Fibroblast of mammary gland (primary cell): ENCODE measurements at regions not wholly inside any gene's neighbourhood (a gene's known extent, or its start where the extent isn't known, plus 50 kb on each side); places are given as distances from the start of the nearest gene placed in this dataset.

Experiments used
- DNase-seq: peaks from one replicate; pipeline ENCODE4 v3.0.0-alpha.2; 2010; ENCODE audit warnings: low read depth
- H3K4me3 ChIP-seq: 2 replicates; pipeline ENCODE4 v1.5.1; 2011; ENCODE audit warnings: low read depth, mild to moderate bottlenecking, low read length, moderate library complexity; ENCODE audit not compliant: control insufficient read depth
- TF ChIP-seq, protein P1 (sequence below): conservative IDR thresholded peaks from 2 replicates; pipeline ENCODE4 v1.5.1; 2011; ENCODE audit warnings: low read depth, low read length, inconsistent platforms; ENCODE audit not compliant: control insufficient read depth, insufficient read depth

DNA sequence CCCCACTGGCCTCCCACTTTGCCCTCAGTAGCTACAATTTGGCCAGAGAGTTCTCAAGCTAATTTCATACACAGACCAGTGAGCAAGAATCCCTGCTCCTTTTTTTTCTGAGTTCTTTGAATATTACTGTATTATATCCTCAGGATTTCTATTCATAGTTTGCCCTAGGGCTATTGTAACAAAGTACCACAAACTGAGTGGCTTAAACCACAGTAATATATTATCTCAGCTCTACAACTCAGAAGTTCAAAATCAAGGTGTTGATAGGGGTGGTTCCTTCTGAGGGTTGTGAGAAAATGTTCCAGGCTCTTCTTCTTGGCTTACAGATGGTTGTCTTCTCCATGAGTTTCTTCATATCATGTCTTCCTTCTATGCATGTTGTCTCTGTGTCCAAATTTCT lies 289.4 kb upstream of the ESRRG start:
- TF ChIP-seq, protein P1, sequence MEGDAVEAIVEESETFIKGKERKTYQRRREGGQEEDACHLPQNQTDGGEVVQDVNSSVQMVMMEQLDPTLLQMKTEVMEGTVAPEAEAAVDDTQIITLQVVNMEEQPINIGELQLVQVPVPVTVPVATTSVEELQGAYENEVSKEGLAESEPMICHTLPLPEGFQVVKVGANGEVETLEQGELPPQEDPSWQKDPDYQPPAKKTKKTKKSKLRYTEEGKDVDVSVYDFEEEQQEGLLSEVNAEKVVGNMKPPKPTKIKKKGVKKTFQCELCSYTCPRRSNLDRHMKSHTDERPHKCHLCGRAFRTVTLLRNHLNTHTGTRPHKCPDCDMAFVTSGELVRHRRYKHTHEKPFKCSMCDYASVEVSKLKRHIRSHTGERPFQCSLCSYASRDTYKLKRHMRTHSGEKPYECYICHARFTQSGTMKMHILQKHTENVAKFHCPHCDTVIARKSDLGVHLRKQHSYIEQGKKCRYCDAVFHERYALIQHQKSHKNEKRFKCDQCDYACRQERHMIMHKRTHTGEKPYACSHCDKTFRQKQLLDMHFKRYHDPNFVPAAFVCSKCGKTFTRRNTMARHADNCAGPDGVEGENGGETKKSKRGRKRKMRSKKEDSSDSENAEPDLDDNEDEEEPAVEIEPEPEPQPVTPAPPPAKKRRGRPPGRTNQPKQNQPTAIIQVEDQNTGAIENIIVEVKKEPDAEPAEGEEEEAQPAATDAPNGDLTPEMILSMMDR = no peak
- no peak overlapping the region for H3K4me3 ChIP-seq
- DNase-seq = no peak

DNA sequence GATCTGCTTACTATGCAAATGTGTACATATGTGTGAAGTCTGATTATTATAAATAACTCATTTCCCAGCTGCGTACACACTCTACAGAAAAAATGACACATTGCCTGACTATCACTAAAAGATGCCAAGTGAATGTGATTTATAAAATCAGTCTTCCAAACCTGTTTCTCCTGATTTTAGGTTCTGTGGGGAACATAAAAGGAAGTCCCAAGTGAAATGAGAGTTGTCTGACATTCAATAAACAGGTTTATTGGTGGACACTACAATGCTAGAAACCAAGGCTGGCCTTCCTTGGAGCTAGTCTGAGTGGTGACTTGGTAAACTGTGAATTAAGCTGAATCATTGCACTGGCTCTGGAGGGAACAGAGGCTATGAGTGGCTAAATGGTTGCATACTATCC lies 287.9 kb upstream of the ESRRG start:
- no peak overlapping the region for H3K4me3 ChIP-seq
- TF ChIP-seq, protein P1 = no peak
- no peak for DNase-seq

DNA sequence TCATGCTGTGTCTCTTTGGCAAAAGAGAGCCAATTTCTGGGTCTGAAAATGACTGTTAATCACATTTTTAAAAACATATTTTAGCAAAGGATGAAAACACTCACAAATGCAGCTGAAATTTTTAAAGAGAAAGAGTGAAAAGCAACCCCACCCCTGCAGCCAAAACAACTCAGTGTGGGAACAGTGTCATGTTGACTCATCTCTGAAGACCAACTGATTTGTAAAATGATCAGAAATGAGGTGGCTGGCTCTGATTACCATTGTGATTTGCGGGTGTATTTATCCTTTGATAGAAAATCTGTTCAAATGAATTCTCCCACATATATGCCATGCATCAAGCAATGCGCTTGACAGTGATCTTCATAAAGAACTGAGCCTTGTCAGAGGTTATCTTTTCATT lies 287.0 kb upstream of the ESRRG start:
- no peak for DNase-seq
- H3K4me3 ChIP-seq = no peak overlapping the region
- TF ChIP-seq, protein P1 = no peak

DNA sequence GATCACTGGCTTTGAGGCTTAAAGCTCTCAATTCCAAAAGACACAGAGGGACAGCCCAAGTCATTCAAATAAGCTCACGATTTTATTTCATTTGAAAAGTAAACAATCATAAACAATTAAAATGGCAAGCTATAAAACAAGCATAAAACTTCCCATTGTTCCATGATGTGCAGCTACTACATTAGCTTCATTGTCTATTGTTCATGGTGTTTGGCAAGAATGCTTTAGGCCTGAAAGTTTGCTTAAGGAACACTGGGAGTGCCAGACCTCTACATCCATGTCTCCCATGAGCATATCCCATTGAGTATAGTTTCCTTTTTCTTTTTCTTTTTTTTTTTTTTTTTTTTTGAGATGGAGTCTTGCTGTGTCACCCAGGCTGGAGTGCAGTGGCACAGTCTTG lies 286.1 kb upstream of the ESRRG start:
- TF ChIP-seq, protein P1 = no peak
- no peak overlapping the region for H3K4me3 ChIP-seq
- no peak for DNase-seq

DNA sequence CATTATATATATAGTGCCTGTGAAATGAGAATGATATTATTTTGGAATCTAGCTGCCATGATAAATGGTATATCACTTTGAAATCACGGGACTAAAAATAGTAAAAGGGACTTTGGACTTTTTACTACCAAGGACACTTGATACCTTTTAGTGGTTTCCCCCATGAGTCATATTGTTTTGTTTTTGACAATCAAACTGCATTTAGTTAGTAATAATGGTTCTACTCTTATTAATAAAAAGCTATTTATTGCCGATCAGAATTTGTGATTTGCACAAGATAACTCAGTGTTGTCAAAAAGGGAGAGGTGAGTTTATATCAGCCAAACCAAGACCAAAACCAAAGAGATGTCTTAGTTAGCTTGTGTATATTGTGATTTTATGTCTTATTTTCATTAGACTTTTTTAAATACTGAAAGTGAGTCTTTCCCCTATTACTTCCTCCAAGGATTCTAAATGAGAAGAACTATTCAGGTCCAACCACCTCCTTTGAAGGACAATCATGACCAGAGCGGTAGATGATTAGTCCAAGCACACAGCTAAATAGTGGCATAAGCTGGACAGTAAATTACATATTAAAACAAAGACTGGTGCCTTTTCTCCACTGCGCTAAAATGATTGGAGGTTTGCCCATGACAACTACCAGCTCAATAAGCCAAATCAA lies 281.7 kb upstream of the ESRRG start:
- no peak overlapping the region for H3K4me3 ChIP-seq
- DNase-seq = no peak
- TF ChIP-seq, protein P1 = no peak

DNA sequence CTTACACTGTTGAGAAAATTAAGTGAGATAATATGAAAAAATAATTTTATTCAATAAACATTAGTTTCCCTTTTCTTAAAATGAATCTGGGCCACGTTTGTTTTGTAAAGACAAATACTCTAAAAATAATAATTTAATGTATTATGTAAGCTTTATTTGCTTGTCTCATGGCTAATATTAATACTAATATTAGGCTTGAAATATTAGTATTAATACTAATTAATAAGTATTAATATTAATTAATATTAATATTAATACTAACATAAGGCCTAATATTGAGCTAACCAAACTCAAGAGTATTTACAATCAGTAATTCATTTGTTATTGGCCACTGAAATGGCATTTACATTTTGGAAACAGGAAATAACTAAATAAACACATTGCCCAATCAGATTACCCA lies 280.1 kb upstream of the ESRRG start:
- no peak for DNase-seq
- TF ChIP-seq, protein P1 = no peak
- H3K4me3 ChIP-seq = no peak overlapping the region

DNA sequence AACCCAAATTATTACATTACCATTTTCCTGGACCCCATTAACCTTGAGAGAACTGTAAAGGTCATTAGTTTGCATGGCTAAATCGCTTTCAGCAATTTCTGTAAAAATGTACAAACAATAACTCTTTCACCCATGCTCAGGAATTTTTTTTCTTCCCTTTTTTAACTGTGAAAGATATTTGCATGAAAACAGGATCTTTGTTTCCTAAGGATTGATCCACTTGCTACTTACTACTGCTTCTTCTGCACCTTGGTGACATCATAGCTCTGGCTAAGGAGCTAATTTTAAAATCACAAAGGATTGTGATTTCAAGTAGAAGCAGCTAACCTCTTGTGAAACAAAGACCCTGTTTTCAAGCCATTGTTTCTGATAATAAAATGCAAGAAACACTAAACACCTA lies 274.6 kb upstream of the ESRRG start:
- no peak overlapping the region for H3K4me3 ChIP-seq

More for the DNA sequence above, 274.6 kb upstream of the ESRRG start:
- DNase-seq = no peak
- TF ChIP-seq, protein P1 = no peak
